PFSK-1 (cell line): ENCODE measurements at regions not wholly inside any gene's neighbourhood (a gene's known extent, or its start where the extent isn't known, plus 50 kb on each side); places are given as distances from the start of the nearest gene placed in this dataset.

Source experiments
- FOXP2 ChIP-seq: optimal IDR thresholded peaks from 2 replicates; pipeline ENCODE3; 2011; ENCODE audit warnings: borderline replicate concordance, control low read depth, inconsistent platforms; ENCODE audit not compliant: insufficient read depth; ENCODE audit errors: extremely low read length, extremely low read depth
- POLR2AphosphoS5 ChIP-seq: IDR thresholded peaks from 2 replicates; pipeline ENCODE4 v1.6.1; 2012; ENCODE audit warnings: low read depth, mild to moderate bottlenecking, control low read depth, low read length, moderate library complexity
- SIN3A ChIP-seq: IDR thresholded peaks from 2 replicates; pipeline ENCODE4 v1.6.1; 2012; ENCODE audit warnings: mild to moderate bottlenecking, low read length, moderate library complexity, borderline replicate concordance; ENCODE audit not compliant: insufficient read depth
- TAF1 ChIP-seq: IDR thresholded peaks from 2 replicates; pipeline ENCODE4 v1.6.1; 2012; ENCODE audit warnings: low read length, control low read depth, borderline replicate concordance; ENCODE audit not compliant: insufficient read depth
- TF ChIP-seq, protein P1 (sequence below), 2 experiments: IDR thresholded peaks; 2 replicates each; pipeline versions ENCODE4 v1.6.1 to v1.8.0; 2011 to 2012; ENCODE audit warnings: low read depth in 2 of 2, low read length in 2 of 2, control low read depth in 1 of 2, inconsistent platforms in 1 of 2, mild to moderate bottlenecking in 1 of 2, moderate library complexity in 1 of 2; ENCODE audit not compliant: insufficient read depth in 1 of 2

DNA sequence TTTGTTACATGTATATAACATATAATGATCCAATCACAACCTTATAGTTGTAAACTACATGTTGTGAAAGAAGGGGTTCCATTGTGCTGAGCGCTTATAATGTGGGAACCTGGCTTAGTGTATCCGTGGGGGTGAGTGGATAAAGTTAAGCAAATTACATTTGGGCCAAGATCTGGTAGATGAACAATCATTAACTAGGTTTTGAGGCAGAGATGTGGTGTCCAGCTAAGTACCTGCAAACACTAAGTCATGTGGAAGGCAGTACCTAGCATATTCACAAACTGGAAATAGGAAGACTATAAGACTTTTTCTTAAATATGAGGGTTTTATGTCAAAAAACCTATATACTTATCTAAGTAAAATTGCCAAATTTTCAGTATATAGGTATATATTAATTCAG, 167.2 kb upstream of the PDE4B start:
- no peak for TF ChIP-seq TAF1
- TF ChIP-seq POLR2AphosphoS5, result no peak
- TF ChIP-seq, protein P1, sequence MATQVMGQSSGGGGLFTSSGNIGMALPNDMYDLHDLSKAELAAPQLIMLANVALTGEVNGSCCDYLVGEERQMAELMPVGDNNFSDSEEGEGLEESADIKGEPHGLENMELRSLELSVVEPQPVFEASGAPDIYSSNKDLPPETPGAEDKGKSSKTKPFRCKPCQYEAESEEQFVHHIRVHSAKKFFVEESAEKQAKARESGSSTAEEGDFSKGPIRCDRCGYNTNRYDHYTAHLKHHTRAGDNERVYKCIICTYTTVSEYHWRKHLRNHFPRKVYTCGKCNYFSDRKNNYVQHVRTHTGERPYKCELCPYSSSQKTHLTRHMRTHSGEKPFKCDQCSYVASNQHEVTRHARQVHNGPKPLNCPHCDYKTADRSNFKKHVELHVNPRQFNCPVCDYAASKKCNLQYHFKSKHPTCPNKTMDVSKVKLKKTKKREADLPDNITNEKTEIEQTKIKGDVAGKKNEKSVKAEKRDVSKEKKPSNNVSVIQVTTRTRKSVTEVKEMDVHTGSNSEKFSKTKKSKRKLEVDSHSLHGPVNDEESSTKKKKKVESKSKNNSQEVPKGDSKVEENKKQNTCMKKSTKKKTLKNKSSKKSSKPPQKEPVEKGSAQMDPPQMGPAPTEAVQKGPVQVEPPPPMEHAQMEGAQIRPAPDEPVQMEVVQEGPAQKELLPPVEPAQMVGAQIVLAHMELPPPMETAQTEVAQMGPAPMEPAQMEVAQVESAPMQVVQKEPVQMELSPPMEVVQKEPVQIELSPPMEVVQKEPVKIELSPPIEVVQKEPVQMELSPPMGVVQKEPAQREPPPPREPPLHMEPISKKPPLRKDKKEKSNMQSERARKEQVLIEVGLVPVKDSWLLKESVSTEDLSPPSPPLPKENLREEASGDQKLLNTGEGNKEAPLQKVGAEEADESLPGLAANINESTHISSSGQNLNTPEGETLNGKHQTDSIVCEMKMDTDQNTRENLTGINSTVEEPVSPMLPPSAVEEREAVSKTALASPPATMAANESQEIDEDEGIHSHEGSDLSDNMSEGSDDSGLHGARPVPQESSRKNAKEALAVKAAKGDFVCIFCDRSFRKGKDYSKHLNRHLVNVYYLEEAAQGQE (IDR thresholded peaks at IDR 0.05; ENCODE audit: insufficient read depth in 1 of 2, low read depth in 2 of 2, low read length in 2 of 2), result no peak
- no peak for TF ChIP-seq SIN3A
- no peak for TF ChIP-seq FOXP2
